ENCODE measurements at regions not wholly inside any gene's neighbourhood (a gene's known extent, or its start where the extent isn't known, plus 50 kb on each side); places are given as distances from the start of the nearest gene placed in this dataset.

DNA sequence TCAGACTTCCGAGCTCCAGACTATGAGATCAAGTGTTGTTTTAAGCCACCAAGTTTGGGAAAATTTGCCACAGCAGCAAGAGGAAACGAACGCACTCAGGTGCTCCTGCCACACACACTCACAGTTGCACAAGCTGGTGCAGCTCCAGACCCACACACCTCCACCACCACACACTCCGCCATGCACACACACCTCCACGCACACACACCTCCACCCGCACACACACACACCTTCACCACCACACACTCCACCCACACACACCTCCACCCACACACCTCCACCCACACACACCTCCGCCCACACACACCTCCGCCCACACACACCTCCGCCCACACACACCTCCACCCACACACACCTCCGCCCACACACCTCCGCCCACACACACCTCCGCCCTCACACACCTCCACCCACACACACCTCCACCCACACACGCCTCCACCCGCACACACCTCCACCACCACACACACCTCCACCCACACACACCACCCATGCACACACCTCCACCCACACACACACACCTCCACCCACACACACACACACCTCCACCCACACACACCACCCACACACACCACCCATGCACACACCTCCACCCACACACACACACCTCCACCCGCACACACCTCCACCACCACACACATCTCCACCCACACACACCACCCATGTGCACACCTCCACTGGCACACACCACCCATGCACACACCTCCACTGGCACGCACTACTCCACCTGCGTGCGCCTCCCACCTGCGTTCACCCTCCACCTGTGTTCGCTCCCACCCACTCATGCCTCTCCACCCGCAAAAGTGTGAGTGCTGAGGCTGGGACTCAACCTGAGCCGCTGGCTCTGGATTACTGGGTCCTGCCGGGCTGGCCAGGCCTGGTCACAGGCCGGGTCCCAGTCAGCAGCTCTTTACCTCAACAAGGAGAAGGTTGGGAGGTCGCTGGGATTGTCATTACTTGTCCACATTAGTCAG lies 175.6 kb downstream of the BMP7 start:
- no peak for DNase-seq

DNA sequence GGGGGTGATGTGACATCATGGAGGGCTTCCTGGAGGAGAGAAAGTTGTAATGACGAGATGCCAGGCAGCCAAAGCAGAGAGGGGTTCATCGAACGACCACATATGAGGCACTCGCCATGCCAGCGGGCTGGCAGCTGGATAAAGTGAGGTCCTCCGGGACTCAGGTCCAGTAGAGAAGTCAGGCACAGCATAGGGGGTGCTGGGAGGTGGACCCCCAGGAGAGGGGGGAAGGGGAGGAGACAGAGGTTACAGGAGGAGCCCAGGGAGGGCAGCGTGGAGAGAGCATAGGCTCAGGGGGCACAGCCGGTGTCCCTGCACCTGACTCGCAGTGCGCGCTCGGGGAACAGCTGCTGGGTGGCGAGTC lies 174.7 kb downstream of the BMP7 start:
- DNase-seq = no peak

DNA sequence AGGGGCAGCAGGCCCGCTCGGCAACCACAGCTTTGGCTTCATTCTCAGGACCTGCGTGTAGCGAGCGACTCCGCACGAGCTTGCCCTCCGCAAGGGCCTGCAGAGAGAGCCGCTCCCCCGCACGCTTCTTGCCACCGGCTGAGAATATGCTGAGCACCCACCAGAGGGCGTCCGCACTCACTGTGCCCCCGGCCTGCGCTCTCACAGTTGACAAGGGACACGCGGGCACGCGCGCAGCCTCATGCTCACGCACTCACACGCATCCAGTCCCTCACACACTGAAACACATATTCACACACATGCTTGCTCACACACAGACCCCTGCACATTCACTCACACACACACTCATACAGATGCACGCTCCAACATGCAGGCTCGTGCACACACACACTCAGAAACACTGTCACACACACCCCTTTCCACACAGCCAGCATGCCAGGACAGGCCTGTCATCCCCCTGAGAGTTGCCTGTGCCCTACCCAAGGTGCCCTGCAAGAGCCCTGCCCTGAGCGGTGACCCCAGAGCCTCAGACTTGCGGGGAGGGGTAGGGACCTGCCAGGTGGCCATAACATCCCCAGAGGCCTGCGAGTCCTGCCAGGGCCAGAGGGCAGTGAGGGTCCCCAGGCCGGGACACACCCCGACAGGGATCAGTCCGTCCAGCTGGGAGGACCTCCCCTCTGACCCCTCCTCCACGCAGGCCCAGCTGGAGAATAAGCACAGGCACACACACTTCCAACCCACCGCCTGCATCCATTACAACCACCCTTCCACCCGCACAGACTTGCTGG lies 174.1 kb downstream of the BMP7 start:
- no peak for DNase-seq

DNA sequence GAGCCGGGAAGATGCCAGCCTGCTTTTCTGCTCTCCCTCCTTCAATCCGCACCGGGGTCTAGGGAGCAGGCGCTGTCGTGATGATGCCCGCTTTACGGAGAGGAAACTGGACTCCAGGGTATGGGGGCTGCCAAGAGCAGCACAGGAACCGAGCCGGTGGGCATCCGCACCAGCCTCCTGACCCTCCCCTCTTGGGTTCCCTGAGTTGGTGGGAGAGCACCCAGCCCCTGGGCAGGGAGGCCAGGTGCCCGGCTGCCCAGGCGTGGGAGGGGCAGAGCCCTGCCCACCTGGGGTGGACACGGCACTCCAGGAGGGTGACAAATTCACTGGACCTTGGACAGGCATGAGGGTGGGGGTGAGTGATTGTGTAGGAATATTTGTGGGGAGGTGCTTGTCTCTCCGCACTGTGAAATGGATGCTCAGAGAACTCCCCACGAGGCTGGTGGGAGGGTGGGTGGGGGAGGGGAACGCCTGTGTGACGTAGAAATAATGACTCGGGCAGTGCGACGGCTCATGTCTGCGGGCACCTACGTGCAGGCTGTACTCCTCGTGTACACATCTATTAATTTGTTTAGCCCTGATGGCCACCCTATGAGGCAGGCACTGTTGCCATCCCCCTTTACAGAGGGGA lies 173.4 kb downstream of the BMP7 start:
- DNase-seq = no peak

DNA sequence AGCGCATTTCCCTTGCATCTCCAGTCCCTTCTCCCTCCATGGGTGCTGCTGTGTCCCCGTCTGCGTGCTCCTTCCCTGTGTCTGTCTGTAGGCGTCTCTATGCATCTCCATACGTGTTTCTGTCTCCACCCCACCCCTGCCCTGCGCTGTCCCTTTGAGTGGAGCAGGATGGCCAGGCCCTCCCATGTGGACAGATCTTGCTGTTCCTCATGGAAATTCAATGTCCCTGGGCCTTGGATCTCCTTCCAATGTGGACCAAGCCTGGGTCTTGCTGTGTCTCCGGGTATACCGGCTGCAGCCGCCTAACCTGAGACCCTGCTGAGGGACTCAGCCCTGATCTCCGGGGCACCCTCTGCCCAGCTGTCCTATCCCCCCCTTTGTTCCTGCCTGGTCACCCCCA lies 172.7 kb downstream of the BMP7 start:
- no peak for DNase-seq

DNA sequence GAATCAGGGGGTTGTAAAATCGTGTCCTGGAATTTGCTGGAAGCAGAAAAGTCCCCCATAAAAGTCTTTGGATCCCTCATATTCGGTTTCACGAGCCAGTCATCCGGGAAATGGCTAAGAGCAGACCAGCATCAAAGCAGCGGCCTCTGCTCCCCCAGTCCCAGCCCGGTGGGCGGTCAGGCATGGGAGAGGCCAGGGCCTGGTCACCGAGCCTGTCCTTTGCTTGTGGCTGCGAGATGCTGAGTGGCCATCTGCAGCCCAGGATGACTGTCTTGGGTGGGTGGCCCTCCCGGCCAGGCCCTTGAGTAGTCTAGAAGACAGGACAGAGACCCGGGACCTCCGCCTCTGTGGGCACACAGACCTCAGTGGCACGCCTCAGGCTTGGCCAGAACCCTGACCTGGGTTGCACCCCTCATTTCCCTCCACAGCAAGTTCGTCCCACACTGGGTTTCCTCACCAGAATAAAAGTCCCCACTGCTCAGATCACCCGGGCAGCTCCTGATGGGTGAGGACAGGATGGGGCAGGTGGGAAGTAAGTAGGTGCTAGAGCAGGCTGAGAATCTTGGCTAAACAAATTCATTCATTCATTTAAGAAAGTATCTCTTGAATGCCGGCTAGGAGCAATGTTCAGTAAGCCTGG lies 172.1 kb downstream of the BMP7 start:
- DNase-seq = no peak

DNA sequence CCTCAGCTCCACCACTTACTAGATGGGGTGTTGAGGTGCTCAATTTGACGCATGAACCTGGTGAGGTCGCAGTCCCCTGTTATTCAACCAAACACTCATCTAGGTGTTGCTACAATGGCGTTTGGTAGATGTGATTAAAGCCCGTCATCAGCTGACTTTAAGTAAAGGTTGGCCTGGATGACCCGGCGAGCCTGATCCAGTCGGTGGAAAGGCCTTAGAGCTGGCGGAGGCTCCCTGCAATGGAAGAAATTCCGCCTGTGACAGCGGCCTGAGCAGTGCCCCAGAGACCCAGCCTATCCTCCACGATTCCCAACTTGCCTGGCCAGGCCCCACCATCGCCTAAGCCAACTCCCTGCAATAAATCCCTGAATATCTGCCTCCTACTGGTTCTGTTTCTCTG lies 171.4 kb downstream of the BMP7 start:
- DNase-seq = no peak

DNA sequence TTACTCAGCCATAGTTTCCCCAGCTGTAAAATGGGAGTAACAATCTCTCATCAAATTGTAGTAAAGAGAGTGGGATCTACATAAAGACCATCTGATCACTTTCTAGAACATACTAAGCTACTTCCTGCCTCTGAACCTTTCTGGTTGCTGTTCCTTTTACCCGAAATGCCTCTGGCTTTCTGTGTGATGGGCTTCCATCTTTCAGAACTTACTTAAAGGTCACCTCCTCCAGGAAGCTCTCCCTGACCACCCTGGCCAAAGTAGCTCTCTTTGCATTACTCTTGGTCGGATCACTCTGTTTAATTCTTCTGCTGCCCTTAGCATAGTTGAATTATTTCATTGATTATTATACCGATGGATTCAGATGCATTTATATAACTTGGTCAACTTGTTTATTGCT lies 171.0 kb downstream of the BMP7 start:
- no peak for DNase-seq

DNA sequence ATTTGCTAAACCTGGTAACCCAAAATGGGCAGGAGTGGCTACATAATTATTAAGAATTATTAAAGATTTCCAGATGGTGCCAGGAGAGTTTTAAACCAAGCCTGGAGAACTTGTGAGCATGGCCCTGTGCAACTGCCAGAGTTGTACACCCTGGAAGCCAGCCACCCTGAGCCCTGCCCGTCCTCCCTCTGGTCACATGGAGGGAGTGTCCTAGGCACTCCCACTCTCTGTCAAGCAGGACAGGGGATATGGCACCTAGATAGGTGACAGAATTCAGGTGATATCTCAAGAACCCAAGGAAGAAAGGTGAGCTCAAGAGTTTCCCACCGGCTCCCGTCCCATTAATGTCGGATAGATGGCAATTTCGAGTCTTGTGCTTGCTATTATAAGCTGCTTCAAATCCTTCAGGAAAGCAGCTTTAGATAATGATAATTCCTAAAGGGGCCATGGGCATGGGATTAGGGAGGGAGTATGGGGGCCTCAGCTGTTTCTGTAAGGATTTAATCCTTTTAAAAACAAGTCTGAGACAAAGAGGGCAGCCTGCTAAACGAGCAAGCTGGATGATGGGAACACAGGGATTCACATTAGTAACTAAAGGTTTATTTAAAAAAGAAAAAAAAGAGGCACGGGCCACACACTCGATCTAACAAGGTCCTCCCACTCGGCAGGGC lies 169.1 kb downstream of the BMP7 start:
- DNase-seq = no peak

DNA sequence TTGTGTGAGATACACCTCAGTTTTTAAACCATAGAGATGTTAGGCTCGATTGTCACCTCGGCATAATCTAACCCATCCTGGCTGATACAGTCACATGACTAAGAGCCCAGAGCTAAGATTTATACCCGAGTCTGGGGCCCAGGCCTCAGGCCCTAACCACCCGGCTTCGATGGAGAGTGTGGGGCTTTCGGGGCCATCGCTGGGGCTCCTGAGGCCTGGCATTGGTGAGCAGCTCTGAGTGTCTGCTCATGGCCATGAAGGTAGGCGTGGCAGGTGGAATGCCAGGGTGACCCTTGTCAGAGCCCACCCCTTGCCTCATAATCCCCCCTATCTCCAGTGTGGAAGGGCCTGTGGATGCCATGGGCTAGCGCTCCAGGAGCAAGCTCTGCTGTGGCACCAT lies 164.3 kb downstream of the BMP7 start:
- DNase-seq = no peak

DNA sequence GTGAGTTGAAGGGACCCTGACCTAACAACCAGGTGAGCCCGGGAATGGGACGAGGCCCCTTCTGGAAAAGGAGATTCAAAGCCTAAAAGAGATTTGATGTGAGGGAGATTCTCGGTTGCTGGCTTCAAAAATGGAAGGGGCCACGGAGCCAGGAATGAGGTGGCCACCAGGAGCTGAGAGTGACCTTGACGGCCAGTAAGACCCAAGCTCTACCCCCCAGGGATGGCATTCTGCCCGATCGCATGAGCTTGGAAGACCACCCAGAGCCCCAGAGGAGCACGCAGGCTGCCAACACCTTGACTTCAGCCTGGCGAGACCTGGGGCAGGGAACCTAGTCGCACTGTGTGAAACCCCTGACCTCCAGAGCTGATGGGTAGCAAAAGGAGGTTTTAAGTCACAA lies 163.9 kb downstream of the BMP7 start:
- no peak for DNase-seq

DNA sequence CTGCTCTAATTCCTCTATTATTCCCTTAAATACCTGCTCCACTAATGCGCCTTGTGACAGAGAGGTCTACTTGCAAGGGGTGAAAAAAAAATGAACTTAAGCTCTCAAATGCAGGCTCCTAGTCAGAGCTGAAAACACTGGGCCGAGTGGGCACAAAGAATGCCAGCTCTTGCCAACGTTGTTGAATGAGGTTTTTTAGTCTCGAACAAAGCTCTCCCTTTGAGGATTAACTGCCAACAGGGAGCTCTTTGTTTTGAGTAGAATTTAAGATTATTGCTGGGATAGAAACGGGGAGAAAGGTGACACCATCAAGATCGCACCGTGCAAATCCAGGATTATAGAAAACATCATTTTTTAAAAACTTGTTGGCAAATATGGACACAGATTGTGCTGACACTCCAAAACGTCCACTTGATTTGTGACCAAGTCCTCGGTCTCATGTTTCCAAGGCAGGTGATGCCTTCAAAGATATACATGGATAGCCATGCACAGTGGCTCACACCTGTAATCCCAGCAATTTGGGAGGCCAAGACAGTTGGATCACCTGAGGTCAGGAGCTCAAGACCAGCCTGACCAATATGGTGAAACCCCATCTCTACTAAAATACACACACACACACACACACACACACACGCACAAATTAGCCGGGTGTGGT lies 163.2 kb downstream of the BMP7 start:
- DNase-seq = no peak

DNA sequence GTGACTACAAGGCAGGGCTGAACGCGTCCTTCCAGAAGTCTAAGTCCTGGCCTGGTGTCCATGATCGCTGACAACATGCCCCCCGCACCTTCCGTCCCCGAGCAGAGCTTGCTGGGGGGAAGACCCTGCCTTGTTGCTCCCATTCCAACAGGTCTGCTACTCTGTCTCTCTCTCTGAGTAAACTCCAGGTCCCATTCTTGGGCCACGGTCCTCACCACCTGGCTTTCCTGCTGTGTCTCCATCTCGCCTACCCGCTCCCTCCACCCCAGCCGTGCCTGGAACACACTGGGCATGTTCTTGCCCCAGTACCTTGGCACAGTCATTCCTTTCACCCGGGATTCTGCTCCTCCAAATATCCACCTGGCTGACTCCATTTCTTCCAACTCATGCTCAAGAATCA lies 162.3 kb downstream of the BMP7 start:
- no peak for DNase-seq

DNA sequence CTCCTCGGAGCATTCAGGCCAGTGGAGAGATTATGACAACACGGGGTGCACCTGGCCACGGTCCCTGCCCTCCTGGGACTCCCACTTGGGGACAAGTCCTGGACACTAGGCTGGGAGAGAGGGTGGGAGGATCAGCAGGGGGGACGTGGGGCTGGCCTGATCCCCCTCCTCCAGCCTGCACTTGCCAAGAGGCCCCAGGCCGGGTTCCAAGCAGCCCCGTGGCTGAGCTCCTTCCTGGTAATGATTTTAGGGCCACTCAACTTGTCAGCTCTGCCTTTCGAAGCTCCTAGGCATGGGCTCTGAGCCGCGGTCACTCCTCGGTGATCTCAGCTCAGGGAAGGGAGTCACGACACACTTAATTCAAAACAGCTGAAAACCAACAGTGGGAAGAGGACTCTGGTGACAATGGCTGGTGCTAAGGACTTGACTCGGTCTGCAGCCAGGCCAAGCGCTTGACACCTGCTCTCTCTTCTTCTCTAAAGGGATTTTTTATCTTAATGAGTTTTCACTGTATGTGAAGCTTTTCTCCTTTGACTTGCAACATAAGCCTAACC lies 161.7 kb downstream of the BMP7 start:
- no peak for DNase-seq

DNA sequence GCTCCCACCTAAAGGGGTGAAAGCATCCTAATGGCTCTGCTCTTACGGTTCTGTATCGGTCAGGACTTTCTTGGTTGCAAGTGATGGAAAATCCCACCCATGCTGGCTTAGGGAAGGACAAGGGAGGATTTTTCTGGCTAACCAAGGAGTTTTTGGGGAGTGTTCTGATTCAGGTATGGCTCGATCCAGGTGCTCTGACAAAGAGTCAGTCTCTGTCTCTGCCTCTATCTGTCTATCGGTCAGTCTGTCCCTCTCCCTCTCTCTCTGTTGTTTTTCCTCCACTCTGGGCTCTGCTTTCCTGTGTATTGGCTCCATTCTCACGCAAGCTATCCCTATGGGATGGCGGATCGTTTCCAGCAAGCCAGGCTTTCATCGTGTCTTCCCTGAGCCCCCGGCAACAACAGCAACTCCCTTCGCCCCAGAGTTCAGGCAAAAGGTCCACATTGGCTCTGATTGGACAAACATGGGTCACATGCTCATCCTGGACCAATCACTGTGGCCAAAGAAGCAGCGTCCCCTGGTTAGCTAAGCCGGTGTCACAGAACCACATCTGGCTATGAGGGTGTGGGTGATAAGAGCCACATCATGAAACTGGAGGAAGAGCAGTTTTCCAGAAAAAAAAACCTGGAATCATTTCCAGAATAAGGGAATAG lies 160.3 kb downstream of the BMP7 start:
- DNase-seq = no peak

DNA sequence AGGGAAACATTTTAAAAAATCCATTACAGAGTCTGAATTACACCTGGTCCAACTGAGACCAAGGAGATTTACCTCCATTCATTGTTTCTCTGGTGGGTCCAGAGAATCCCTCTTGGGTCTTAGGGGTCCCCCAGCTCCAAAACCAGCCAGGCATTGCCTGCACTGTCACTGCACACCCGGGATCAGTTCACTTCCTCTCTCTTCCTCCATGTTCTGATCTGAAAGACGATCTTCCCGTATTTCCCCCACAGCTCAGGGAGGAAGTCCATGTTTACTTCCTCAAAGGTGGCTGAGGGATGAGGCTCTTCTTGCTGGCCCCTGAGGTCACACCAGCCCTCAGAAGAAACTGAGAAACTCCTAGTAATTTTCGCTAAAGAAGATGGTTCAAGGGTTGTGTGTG lies 159.7 kb downstream of the BMP7 start:
- no peak for DNase-seq

DNA sequence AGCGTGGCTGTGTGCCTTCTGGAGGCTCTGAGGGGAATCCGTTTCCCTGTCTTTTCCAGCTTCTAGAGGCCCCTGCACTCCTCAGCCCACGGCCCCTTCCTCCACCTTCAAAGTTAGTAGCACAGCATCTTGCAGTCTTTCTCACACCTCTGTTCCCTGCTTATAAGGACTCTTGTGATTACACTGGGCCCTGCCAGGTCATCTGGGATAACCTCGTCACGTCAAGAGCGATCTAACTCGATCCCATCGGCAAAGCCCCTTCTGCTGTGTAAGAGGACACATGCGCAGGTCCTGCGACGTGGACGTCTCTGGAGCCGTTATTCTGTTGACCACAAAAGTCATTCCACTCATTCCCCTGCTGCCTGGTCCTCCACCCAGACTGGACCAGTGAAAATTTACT lies 159.2 kb downstream of the BMP7 start:
- no peak for DNase-seq

DNA sequence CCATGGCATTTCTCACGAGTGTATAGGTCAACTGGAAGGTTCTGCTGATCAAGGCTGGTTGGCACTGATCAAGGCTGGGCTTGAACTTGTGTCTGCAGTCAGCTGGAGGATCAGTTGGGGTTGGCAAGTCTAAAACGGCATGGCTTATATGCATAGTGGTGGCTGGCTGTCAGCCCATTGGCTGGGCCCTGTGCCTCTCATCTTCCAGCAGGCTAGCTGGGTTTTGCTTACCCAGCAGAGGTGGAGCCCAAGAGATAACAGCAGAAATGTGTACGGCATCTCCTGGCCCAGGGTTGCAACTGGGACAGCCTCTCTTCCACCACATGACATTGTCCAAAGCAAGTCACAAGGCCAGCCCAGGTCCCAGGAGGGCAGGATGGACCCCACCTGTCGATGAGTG lies 158.2 kb downstream of the BMP7 start:
- DNase-seq = no peak

DNA sequence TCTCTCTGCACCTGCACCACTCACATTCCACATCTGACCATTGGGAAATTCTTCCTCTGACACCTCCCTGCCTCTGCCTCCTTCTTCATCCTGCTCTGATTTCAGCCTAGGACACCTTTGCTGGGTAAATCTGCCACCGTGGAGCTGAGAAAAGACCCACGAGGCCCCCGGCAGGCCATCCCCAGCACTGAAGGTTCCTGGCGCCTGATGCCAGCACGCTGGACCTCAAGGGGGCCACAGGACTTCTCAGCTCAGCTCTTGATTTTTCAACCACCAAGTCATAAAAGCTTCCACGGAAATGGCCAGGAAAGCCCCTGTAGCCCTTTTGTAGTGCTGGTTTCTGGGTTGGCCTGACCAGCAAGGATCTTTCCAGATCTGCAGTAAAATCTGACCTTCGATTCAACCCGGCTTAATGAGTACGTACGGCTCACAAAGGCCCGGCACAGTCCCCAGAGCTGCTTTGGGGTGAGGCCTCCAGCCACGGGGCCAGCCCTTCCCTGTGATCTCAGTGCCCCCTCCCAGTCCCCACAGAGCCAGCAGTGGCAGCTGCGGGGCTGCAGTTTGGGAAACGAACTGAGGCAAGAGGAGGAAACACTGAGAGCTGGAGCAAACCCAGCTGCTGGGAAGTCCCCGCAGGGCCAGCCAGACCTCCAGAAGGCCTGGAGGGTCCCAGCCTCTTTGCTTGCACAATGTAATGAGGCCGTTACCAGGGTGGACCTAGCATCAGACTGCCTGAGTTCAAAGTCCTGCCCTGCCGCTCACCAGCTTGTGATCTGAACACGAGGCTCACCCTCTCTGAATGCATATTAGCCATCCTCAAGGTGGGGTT lies 157.5 kb downstream of the BMP7 start:
- DNase-seq = no peak

DNA sequence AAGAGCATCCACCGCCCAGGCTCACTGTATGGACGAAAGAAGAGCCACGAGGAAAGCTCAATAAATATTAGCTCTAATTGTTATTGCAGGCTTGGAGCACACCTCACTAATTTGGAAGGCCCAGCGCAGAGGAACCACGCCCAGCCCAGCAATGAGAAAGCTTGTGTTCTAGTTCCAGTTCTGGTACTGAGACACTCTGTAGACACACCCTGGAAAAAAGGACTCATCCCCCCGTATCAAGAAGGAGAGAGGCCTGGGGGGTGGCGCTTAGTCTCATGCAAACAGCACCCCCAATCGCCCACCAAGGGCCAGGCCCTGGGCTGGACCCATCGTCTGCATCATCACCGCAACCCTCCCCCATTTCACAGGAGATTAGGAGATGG lies 156.9 kb downstream of the BMP7 start:
- DNase-seq = no peak
